Caki2 (cell line): ENCODE measurements at regions not wholly inside any gene's neighbourhood (a gene's known extent, or its start where the extent isn't known, plus 50 kb on each side); places are given as distances from the start of the nearest gene placed in this dataset.
"Not testable (repeated sequence)": the region's sequence is repeated elsewhere in the genome, so short reads cannot be mapped to it uniquely, and the experiment has no call there.

Experiments
- DNase-seq: peaks from one replicate; pipeline ENCODE4 v3.0.0-alpha.2; 2015; ENCODE audit warnings: low read depth
- in situ Hi-C: cut with HindIII; loops from 2 replicates; pipeline ENCODE4 v1.10.0; 2016; ENCODE audit warnings: low sequenced_read_pairs, low pct_unique_long_range_greater_than_20kb, mixed read lengths

GRCh38 chr21:35191754-35192153 lies 142.7 kb upstream of the RUNX1 start:
- in situ Hi-C loops, result no loop called here
- no peak for DNase-seq

GRCh38 chr21:35191128-35191527 lies 142.0 kb upstream of the RUNX1 start:
- in situ Hi-C loops, result no loop called here
- no peak for DNase-seq

- in situ Hi-C loops, result no loop called here
- DNase-seq, result peak; percentile 72
Measured at GRCh38 chr21:35190201-35190701, 141.1 kb upstream of the RUNX1 start.

- no peak for DNase-seq
- in situ Hi-C loops, result no loop called here
Measured at GRCh38 chr21:35189077-35189863, 140.2 kb upstream of the RUNX1 start.

- in situ Hi-C loops, DNase-seq: not testable (repeated sequence)
Measured at GRCh38 chr21:35183389-35183788, 134.3 kb upstream of the RUNX1 start.

GRCh38 chr21:35179990-35180540 lies 131.0 kb upstream of the RUNX1 start:
- in situ Hi-C loops, result no loop called here
- no peak for DNase-seq

GRCh38 chr21:35178827-35179226 lies 129.7 kb upstream of the RUNX1 start:
- in situ Hi-C loops, result no loop called here
- DNase-seq, result no peak

- no peak for DNase-seq
- in situ Hi-C loops, result no loop called here
Measured at GRCh38 chr21:35178098-35178497, 129.0 kb upstream of the RUNX1 start.

- in situ Hi-C loops, result no loop called here
- DNase-seq, result no peak
Measured at GRCh38 chr21:35172231-35172630, 123.1 kb upstream of the RUNX1 start.

GRCh38 chr21:35171385-35171784 lies 122.3 kb upstream of the RUNX1 start:
- in situ Hi-C loops, result no loop called here
- DNase-seq, result no peak

GRCh38 chr21:35170818-35171217 lies 121.7 kb upstream of the RUNX1 start:
- in situ Hi-C loops, result no loop called here
- no peak for DNase-seq

GRCh38 chr21:35170244-35170643 lies 121.1 kb upstream of the RUNX1 start:
- no peak for DNase-seq
- in situ Hi-C loops, result no loop called here

- no peak for DNase-seq
- in situ Hi-C loops, result no loop called here
Measured at GRCh38 chr21:35169574-35169973, 120.5 kb upstream of the RUNX1 start.

- in situ Hi-C loops, result no loop called here
Measured at GRCh38 chr21:35168735-35169134, 119.6 kb upstream of the RUNX1 start.

GRCh38 chr21:35164971-35165483 lies 115.9 kb upstream of the RUNX1 start:
- in situ Hi-C loops, result no loop called here
- no peak for DNase-seq

More at GRCh38 chr21:35168735-35169134, 119.6 kb upstream of the RUNX1 start:
- no peak for DNase-seq

- in situ Hi-C loops, result no loop called here
- DNase-seq, result no peak
Measured at GRCh38 chr21:35164380-35164779, 115.3 kb upstream of the RUNX1 start.

- DNase-seq, result no peak
- in situ Hi-C loops, result no loop called here
Measured at GRCh38 chr21:35163411-35163810, 114.3 kb upstream of the RUNX1 start.

GRCh38 chr21:35162831-35163230 lies 113.7 kb upstream of the RUNX1 start:
- in situ Hi-C loops, result no loop called here

GRCh38 chr21:35159881-35160280 lies 110.8 kb upstream of the RUNX1 start:
- peak; percentile 58 for DNase-seq
- in situ Hi-C loops, result no loop called here

More at GRCh38 chr21:35162831-35163230, 113.7 kb upstream of the RUNX1 start:
- no peak for DNase-seq
